HEK293 (cell line): ENCODE measurements at regions not wholly inside any gene's neighbourhood (a gene's known extent, or its start where the extent isn't known, plus 50 kb on each side); places are given as distances from the start of the nearest gene placed in this dataset.
"Not testable (repeated sequence)": the region's sequence is repeated elsewhere in the genome, so short reads cannot be mapped to it uniquely, and the experiment has no call there.

Experiments
- CTCF ChIP-seq: fragments of 450-650 bp; formaldehyde crosslinking; IDR thresholded peaks from 2 replicates; pipeline ENCODE4 v1.5.1; 2016; ENCODE audit warnings: missing biosample characterization, missing genetic modification characterization
- SCRT1 ChIP-seq: fragments of 450-650 bp; formaldehyde crosslinking; IDR thresholded peaks from 2 replicates; pipeline ENCODE4 v1.5.1; 2016; ENCODE audit warnings: missing biosample characterization, missing genetic modification characterization, borderline replicate concordance
- ZNF354C ChIP-seq: fragments of 450-650 bp; formaldehyde crosslinking; IDR thresholded peaks from 2 replicates; pipeline ENCODE4 v1.5.1; 2016; ENCODE audit warnings: missing biosample characterization, missing genetic modification characterization, low read depth, borderline replicate concordance

GRCh38 chr21:27930108-27930767, 963.4 kb upstream of the ADAMTS5 start:
- TF ChIP-seq SCRT1; CTCF (tag by site-specific recombination); ZNF354C: not testable (repeated sequence)
